GM10266 (cell line): ENCODE measurements at regions not wholly inside any gene's neighbourhood (a gene's known extent, or its start where the extent isn't known, plus 50 kb on each side); places are given as distances from the start of the nearest gene placed in this dataset.

ENCODE experiments used
- DNase-seq: peaks from one replicate; pipeline ENCODE4 v3.0.0; 2012; ENCODE audit errors: extremely low spot score
- TF ChIP-seq, protein P1 (sequence below): IDR thresholded peaks from 2 replicates; pipeline ENCODE4 v1.5.1; 2012; ENCODE audit warnings: mild to moderate bottlenecking, low read depth; ENCODE audit not compliant: control insufficient read depth, insufficient read depth; ENCODE audit errors: missing control alignments

DNA sequence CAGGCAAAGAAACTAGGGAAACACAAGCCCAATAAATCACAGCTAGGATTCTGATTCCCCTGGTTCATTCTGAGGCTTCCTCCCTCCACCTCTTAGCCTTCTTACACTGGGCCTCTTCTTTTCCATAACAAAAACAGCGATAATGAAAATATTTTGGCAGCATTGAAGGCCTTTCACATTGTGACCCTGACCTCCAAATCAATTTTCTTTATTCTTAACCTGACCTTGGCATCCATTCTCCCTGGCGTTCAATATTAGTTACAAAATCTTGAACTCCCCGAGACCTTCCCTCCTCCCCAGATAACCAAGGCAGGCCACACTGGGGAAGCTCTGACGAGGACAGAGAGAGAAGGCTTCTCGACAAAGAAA, 399.9 kb downstream of the ZSWIM6 start:
- TF ChIP-seq, protein P1, sequence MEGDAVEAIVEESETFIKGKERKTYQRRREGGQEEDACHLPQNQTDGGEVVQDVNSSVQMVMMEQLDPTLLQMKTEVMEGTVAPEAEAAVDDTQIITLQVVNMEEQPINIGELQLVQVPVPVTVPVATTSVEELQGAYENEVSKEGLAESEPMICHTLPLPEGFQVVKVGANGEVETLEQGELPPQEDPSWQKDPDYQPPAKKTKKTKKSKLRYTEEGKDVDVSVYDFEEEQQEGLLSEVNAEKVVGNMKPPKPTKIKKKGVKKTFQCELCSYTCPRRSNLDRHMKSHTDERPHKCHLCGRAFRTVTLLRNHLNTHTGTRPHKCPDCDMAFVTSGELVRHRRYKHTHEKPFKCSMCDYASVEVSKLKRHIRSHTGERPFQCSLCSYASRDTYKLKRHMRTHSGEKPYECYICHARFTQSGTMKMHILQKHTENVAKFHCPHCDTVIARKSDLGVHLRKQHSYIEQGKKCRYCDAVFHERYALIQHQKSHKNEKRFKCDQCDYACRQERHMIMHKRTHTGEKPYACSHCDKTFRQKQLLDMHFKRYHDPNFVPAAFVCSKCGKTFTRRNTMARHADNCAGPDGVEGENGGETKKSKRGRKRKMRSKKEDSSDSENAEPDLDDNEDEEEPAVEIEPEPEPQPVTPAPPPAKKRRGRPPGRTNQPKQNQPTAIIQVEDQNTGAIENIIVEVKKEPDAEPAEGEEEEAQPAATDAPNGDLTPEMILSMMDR: no peak
- no peak for DNase-seq

DNA sequence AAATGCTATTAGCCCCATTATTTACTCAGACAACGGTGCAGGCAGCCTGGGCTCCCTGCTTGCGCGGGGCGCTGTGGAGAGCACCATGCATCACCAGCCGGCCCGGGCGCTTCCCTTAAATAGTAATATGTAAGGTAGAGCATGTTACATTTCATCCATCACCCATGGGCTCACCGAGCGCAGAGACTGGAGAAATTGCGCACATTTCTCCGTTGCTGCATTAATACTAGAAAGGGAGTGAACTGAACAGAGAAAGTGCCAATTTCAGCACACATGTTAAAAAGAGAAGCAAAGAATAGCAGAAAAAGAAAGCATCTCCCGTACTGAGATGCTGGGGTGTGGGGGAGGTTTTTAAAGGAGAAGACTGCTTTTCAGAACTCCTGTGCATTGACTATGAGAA, 400.3 kb downstream of the ZSWIM6 start:
- no peak for DNase-seq
- TF ChIP-seq, protein P1: no peak

DNA sequence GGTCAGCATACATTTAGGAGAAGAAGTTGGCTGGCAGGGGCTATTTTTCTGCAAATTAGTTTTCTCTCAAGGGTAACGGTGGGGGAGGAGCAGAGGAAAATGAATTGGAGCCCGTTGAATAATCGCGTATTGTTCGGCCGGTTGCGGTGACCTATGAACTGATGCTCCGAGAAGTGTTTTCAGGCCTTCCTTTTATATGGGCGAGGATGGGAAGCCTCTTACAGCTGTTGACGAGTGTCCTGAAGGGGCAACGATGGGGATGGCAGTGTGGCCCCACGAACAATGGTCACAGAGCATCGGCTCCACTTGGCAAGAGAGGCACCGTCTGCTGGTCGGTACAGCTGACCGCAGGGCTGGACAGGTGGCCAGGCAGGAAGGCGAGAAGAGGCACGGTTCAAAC, 400.7 kb downstream of the ZSWIM6 start:
- DNase-seq: no peak
- TF ChIP-seq, protein P1: no peak

DNA sequence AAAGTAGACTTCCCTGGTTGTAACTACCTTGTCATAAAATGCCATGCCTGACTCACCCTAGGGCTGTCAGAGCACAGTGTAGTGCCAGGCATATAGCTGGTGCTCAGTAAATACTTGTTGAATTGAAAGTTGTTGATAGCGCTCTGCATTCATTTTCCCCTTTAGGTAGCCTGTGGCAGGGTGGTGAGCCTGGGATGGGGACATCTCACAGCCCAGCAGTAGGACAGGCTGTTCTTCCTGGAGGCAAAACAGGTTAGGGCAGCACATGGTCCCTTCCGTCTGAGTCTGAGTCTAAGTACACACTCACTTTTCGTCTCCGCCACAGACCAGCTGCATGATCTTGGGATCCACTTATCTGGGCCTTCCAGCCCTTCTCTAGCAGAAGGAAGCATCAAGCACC, 401.9 kb downstream of the ZSWIM6 start:
- TF ChIP-seq, protein P1: no peak
- DNase-seq: no peak

DNA sequence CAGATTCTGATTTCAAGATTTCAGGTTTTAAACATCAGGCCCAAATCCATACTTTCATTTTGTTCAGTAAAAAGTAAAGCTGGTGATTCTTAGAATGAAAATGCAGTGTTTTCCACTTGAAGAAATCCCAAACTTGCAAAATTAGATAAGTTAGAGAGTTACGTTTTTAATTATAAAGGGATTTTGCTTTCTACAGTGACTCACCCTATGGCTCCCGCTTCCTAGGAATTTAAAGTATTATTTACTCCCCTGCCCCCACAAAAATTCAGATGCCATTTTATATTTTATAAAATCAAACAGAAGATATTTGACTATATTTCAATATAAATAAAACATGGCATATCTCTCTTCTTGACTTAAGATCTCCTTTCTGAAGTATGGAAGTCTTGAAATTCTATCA, 402.9 kb downstream of the ZSWIM6 start:
- no peak for DNase-seq
- TF ChIP-seq, protein P1: no peak

DNA sequence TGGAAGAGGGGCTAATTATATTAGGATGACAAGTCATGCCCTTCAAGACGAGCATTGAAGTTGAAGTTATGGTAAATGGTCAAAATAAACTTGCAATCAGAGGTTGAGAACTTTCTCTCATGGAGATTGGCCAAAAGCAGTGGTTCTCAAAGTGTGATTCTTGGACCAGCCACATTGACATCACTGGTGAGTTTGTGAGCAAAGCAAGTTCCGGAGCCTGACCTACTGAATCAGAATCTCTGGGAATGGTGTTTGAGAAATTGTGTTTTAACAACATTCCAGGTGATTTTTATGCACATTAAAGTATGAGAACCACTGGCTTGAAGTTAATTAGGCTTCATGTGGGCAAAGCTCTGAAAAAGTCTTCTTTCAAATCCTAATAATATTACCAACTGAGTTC, 403.5 kb downstream of the ZSWIM6 start:
- TF ChIP-seq, protein P1: no peak

DNA sequence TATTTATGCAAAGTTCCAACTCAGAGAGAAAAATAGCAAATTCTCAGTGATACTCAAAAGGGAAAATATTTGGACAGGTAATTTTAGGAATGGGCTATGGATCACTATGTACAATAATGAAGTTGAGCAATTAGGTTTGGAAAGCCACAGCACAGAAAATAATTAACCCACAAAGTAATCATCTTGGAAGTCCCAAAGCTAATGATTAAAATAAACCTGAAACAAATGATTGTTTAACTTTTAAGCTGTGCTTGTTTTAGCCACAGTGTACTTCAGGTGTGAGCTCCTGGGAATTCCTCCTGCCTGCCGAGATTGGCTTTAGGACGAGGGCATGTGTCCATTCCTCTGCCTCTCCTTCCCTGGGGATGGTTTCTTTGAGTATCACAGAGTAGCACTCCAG, 403.9 kb downstream of the ZSWIM6 start:
- DNase-seq: no peak
- TF ChIP-seq, protein P1: no peak

More for the DNA sequence above, 403.5 kb downstream of the ZSWIM6 start:
- DNase-seq: no peak
